NCI-H1048 (cell line): ENCODE measurements at regions not wholly inside any gene's neighbourhood (a gene's known extent, or its start where the extent isn't known, plus 50 kb on each side); places are given as distances from the start of the nearest gene placed in this dataset.

Source experiments
- DNase-seq: peaks from one replicate; lab custom pipeline; 2025; lab: John Stamatoyannopoulos, UW

DNA sequence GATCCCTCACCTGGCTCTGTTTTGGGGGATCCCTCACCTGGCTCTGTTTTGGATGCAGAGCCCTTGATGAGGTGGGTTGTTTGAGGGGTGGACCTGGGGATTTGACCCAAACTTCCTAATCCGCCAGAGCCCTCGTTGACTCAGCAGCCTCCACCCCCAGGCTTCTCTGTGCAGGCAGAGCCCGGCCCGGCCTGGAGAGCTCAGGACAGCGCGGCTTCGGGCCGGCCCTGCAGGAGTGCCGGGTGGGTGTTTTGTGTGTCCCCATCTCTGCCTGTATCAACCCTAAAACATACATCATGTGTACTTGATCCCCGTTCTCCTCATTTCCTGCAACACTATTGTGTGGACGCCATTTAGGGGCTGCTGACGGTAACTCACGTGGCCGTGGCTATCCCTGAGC lies 124.2 kb downstream of the SIK1 start:
- no peak for DNase-seq

- no peak for DNase-seq
Measured at GRCh38 chr21:43302062-43302700, 124.8 kb downstream of the SIK1 start.

DNA sequence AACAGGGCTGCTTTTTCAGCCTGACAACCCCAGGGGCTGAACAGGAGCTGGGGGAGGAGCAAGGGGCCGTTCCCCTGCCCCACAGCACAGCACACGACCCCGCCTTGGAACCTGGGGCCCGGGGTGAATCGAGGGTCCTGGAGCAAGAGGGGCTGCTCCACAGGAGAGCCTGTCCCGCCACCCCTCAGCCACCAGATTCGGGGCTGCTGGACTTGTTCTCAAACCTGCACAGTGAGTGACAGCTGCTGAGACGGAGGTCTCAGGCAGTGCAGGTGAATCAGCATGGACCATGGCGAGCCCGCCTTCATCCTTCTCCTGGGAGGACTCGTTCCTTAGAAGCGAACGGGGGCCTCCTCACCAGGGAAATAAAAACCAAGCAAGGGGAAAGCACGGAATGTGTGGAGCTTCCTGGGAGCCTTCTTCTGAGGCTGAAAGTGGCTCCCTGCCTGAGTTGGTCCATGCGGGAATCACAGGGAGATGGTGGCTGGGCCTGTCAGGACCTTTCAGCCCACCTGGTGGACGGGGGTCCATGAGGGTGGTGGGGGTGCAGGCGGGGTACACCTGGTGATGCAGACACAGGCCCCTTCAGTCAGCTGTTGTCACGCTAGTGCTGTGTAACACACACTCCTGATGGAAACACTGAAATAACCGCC lies 125.4 kb downstream of the SIK1 start:
- no peak for DNase-seq

DNA sequence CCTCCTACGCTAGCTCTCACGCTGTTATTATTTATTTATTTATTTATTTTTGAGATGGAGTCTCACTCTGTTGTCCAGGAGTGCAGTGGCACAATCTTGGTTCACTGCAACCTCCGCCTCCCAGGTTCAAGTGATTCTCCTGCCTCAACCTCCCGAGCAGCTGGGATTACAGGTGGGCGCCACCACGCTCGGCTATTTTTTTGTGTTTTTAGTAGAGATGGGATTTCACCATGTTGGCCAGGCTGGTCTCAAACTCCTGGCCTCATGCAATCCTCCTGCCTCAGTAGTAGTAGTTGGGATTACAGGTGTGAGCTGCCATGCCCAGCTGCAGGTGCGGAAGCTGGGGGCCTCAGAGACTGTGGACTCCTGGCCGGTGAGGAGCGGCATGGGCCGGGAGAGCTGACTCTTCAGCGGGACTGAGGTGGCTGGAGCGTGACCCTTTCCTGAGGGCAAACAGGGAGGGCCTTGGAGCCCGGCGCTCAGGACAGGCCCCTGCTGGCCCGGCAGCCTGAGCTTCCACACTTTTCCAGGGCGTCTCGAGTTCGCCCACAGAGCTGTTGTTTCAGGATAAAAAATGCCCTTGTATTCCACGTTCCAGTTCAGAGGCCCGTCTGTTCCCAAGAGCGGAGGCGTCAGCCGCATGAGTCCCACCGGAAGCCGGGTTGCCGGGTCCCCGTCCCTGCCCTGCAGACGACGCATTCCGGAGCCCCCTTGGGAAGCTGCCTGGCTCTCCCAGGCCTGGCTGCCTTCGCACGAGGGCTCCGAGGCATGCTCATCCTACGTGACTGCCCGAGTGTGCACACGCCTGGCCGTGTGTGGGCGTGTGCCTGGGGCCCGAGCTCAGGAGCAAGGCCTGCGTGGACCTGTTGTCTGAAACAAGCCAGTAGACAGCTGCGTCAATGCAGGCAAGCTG lies 126.2 kb downstream of the SIK1 start:
- no peak for DNase-seq

DNA sequence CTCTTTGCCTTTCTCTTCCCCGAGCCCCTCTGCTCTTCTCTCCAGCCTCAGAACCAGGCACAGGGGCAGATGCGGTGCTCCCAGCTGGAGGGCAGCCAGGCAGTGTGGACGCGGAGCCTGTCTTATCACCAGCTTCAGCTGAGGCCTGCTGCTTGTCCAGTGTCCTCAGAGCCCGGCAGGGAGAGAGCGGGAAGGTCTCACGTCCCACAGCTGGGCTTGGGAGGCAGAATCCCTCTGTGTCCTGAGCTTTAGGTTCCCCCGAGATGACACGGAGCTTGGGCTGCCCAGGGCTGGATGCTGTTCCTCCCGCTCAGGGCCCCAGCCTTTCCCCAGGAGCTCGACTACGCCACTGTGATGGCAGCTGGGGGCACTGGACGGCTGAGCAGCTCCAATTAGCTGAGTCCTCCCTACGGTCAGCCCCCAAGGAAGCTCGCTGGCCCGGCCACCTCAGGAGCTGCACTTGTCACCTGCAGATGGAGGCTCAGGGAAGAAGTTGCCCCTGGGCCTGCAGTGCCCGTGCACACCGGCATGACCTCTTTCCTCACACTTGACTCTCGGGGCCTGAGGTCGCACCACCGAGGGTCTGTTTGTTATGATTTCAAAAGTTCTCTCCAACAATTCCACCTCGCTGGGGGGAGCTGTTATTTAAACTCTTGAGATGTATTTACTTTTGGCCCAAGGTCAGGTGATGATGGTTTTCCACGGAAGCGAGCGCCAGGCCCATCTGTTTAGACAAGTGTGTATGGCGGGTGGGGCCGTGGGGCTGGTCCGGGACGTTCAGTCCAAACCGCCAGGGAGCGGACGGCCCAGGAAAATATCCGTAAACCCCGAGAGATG lies 127.3 kb downstream of the SIK1 start:
- no peak for DNase-seq

DNA sequence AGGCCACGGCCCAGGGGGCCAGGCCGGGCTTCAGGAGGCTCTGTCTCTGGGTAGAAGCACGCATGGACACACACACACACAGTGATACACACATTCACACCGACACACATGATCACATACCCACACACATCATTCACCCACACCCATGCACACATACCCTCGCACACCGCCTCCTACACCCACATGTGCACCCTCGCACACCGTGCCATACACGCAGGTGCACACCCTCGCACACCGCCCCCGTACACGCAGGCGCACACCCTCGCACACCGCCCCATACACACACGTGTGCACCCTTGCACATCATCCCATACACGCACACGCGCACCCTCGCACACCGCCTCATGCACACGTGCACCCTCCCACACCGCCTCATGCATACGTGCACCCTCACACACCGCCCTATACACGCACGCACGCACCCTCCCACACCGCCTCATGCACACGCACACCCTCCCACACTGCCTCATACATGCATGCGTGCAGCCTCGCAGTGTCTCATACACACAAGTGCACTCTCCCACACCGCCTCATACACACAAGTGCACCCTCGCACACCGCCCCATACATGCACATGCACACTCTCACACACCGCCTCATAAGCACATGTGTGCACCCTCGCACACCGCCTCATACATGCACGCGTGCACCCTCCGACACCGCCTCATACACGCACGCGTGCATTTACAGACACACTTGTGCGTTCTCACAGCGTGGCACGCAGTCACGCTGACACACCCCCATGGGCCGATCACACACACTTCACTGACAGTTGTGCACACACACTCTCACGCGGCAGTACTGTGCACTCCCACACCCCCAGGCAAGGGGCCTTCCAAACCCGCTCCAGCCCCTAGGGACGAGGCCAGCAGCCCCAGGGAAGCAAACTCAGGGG lies 128.1 kb downstream of the SIK1 start:
- DNase-seq = no peak

GRCh38 chr21:43297989-43298388 lies 128.9 kb downstream of the SIK1 start:
- no peak for DNase-seq

GRCh38 chr21:43297391-43297981 lies 128.7 kb downstream of the CRYAA start:
- DNase-seq = no peak

GRCh38 chr21:43295066-43295958 lies 126.5 kb downstream of the CRYAA start:
- no peak for DNase-seq

DNA sequence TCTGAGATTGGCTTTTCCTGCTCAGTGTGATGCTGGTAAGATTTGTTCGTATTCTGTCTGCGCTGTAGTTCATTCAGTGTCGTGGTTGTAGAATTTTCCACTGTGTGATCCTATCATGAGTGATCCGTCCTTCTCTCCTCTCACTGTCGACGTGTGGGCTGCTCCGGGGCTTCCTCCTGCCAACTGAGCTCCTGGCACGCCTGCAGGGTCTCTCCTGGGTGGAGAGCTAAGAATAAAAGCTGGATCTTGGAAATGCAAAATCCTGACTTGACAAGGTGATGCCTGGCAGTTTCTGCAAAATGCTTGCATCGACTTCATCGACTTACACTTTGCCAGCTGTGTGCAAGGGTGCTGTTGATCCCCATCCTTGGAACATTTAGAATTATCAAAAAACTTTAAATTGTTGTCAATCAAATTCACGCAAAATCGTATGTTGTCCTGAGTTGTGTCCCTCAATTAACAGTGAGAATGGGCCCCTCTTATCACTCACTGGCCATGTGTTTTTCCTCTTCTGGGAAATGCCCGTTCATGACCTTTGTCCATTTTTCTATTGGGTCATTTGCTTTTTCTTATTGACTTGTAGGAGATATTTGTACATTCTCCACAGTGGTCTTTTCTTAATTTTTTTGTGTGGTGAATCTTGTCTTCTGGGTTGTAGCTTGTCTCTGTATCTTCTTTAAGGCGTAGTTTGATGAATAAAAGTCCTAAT lies 125.5 kb downstream of the CRYAA start:
- DNase-seq = no peak

DNA sequence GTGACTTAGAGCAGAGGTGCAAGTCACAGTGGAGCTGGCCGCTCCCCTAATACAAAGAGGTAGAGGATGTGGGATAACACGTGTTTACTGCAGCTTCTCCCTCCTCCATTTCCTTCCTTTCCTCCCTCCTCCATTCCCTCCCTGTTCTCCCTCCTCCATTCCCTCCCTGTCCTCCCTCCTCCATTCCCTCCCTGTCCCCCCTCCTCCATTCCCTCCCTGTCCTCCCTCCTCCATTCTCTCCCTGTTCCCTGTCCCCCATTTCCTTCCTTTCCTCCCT lies 124.0 kb downstream of the CRYAA start:
- DNase-seq = no peak

DNA sequence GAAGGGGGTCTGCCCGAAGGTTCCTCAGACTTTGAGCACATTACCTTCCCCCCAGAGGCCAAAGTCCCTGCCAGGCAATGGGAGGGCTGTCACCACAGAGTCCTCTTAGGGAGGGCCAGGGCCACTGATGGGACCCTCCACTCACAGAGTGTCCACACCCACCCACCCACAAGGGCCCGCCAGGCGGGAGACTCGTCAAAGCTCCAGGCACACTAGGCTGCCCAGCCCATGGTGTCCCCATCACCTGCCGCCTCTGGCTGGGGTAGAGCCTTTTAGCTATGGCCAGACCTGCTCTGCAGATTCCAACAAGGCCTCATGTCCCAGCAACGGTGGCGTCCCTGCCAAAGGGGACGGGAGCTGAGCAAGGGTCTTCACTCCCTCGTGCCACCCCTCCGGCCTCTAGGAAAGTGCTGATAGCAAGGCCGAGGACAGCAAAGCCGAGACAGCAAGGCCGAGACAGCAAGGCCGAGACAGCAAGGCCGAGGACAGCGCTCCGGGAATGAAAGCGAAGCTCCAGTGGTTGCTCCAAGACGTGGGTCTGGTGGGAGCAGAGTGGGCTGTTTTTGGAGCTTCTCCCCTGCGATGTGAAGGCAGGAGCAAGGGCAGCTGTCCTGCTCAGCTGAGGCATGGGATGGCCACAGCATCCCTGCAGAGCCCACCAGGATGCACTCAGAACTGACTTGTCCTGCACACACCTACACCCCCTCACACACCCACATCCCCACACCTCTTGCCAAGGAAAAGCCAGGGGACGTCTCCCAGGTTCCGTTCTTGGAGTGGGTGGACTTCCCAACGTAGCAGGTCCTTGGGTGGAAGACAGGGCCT lies 123.4 kb downstream of the CRYAA start:
- no peak for DNase-seq

DNA sequence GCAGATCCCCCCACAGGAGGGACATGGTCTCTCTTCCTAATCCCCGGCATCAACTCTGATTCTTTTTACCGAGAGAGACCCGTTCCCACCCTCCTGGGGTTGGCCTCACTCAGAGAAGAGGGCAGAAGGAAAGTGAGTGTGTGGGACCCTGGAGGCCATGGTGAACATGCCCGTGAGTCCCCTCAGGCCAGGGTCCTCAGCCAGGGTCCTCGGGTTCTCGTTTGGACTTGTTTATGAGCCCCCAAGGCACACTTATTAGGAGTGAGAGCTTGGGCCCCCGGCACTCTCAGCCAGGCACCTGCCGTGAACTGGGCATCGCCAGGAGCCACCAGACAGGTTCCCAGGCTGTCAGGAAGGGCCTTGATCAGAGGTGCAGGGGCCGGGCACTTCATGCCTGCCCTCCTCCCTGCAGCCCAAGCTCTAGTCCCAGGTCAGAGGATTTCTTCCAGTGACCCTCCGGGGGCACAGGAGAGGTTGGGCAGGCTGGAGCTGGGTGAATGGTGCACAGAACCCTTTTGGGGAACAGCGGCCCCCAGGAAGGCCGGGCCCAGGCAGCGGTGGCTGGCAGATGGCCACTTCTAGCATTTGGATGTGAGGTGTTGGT lies 122.6 kb downstream of the CRYAA start:
- DNase-seq = no peak

- no peak for DNase-seq
Measured at GRCh38 chr21:43290421-43291346, 121.9 kb downstream of the CRYAA start.

DNA sequence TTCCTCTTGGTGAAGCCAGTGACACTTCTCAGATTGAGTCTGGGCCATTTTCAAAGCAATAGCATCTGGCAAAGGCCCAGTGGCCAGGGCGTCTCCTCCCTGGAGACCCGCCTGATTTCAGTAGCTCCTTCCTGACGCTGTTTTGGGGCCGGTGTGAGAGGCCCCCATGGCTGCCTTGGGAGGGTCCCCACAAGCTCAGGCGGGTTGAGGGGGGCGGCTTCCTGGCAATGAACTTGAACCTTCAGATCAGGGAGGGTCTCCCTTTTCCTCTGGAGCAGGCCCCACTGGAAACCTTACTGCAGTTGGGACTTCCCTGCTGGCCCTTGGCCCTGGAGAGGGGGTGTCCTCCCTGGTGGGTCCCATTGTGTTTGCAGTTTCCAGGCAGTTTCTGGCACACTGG lies 121.2 kb downstream of the CRYAA start:
- no peak for DNase-seq

DNA sequence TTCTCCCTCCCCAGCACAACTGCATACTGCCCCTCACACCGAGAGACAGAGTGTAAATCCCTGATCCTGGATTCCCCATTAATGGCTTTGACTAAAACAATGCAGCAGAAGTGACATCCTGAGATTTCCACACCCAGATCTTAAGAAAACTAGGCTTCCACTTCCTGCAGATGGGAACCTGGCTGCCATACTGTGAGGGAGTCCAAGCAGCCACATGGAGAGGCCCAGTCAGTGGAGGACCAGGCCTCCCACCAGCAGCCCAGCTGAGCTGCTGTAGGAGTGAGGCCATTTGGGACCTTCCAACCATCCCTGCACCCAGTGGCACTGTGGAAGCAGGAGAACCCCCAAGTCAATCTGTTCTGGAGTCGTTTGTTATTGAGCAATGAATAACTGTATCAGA lies 120.6 kb downstream of the CRYAA start:
- DNase-seq = no peak
